ENCODE measurements at regions not wholly inside any gene's neighbourhood (a gene's known extent, or its start where the extent isn't known, plus 50 kb on each side); places are given as distances from the start of the nearest gene placed in this dataset.

DNA sequence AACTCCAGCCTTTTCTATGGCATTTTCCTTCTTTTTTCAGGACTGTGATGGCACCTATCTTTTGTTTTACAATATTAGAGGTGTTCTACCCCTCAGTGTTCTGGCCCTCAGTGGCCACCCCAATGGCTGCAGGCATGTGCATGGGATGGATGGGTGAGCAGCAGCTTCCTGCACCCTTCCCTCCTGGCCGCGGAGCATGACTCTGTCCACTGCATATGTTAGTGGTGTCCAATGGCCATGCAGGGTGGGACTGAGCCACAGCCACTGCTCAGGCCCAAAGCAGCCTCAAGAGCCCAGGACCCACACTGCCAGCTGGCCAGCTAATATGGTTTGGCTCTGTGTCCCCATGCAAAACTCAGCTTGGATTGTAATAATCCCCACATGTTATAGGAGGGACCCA, 1032.3 kb upstream of the FBXO33 start:
- Histone ChIP-seq H3K9ac (ENCODE audit: insufficient read depth, low read length, poor library complexity, severe bottlenecking) (no peak overlapping the region), H3K36me3 (replicated peaks in 1 of 2; ENCODE audit: control insufficient read depth in 1 of 2, insufficient read depth in 2 of 2, low read length in 2 of 2) (no peaks in the 10 kb centered on the region), H3K4me2 (replicated peaks; ENCODE audit: extremely low read depth, low read length, poor library complexity, severe bottlenecking) (no peak overlapping the region), H3K27ac (ENCODE audit: low read depth in 1 of 2, low read length in 2 of 2) (no peak overlapping the region), H3K9me3 (replicated peaks in 1 of 2; ENCODE audit: control insufficient read depth in 1 of 2, insufficient read depth in 1 of 2, low read length in 2 of 2) (peaks cover 3 to 20% of the 10 kb centered on the region in 2 donors), H3K4me3 (replicated peaks in 1 of 3; ENCODE audit: low read depth in 2 of 3, low read length in 3 of 3) (no peak overlapping the region), H3K27me3 (ENCODE audit: control insufficient read depth in 2 of 2, insufficient read depth in 2 of 2, low read length in 2 of 2) (no peaks in the 10 kb centered on the region), H3K79me2 (ENCODE audit: insufficient read depth, low read length) (no peaks in the 10 kb centered on the region), H4K20me1 (ENCODE audit: insufficient read depth, low read length) (no peaks in the 10 kb centered on the region), H3K4me1 (ENCODE audit: control insufficient read depth in 1 of 2, insufficient read depth in 2 of 2, low read length in 2 of 2) (no peaks in the 10 kb centered on the region), H2AFZ (ENCODE audit: insufficient read depth, low read depth, low read length, poor library complexity, severe bottlenecking) (no peak overlapping the region)
- Mint-ChIP-seq H3K27me3 (ENCODE audit: low read depth in 3 of 3) (peaks cover 0 to 1% (median 0%) of the 10 kb centered on the region in 3 donors), H3K9me3 (peaks cover 4 to 17% (median 7%) of the 10 kb centered on the region in 7 donors), H3K27ac (no peak overlapping the region), H3K4me1 (no peaks in the 10 kb centered on the region), H3K36me3 (no peaks in the 10 kb centered on the region), H3K4me3 (no peak overlapping the region)
- intact Hi-C loops (cut with micrococcal nuclease): no loop called here
- TF ChIP-seq, protein P1, sequence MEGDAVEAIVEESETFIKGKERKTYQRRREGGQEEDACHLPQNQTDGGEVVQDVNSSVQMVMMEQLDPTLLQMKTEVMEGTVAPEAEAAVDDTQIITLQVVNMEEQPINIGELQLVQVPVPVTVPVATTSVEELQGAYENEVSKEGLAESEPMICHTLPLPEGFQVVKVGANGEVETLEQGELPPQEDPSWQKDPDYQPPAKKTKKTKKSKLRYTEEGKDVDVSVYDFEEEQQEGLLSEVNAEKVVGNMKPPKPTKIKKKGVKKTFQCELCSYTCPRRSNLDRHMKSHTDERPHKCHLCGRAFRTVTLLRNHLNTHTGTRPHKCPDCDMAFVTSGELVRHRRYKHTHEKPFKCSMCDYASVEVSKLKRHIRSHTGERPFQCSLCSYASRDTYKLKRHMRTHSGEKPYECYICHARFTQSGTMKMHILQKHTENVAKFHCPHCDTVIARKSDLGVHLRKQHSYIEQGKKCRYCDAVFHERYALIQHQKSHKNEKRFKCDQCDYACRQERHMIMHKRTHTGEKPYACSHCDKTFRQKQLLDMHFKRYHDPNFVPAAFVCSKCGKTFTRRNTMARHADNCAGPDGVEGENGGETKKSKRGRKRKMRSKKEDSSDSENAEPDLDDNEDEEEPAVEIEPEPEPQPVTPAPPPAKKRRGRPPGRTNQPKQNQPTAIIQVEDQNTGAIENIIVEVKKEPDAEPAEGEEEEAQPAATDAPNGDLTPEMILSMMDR (IDR thresholded peaks at IDR 0.05): no peak
- DNase-seq: no peak
- 100% methylated on average over 2 of the region's 2 CpGs for WGBS (ENCODE audit: insufficient coverage)

DNA sequence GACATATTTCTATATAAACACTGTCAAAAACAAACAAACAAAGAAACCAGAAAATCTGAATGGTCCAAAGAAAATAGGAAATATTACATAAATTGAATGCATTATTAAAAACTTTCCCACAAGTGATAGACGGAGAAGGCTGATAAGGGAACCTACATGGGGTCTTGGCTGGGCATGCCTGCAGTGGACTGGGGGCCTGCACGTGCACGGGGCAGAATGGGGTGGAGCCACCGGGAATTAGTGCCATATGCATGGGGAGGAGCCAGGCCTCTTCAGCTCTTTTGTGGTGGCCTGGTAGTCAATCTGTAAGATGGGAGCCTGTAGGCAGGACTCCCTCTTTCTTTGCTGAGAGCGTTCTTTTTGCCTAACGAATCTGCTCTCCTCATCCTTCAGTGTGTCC, 1031.7 kb upstream of the FBXO33 start:
- no peak overlapping the region for H3K27ac ChIP-seq (ENCODE audit: low read depth in 1 of 2, low read length in 2 of 2)
- no peaks in the 10 kb centered on the region for H3K4me1 ChIP-seq (ENCODE audit: control insufficient read depth in 1 of 2, insufficient read depth in 2 of 2, low read length in 2 of 2)
- H3K4me3 Mint-ChIP-seq: no peak overlapping the region
- H3K9me3 Mint-ChIP-seq: peaks cover 4 to 17% (median 7%) of the 10 kb centered on the region in 7 donors
- H3K27ac Mint-ChIP-seq: no peak overlapping the region
- no peaks in the 10 kb centered on the region for H3K4me1 Mint-ChIP-seq
- no peak overlapping the region for H3K9ac ChIP-seq (ENCODE audit: insufficient read depth, low read length, poor library complexity, severe bottlenecking)
- DNase-seq: no peak
- H3K4me2 ChIP-seq (replicated peaks; ENCODE audit: extremely low read depth, low read length, poor library complexity, severe bottlenecking): no peak overlapping the region
- H4K20me1 ChIP-seq (ENCODE audit: insufficient read depth, low read length): no peaks in the 10 kb centered on the region
- no peaks in the 10 kb centered on the region for H3K36me3 ChIP-seq (replicated peaks in 1 of 2; ENCODE audit: control insufficient read depth in 1 of 2, insufficient read depth in 2 of 2, low read length in 2 of 2)
- intact Hi-C loops (cut with micrococcal nuclease): no loop called here
- no peaks in the 10 kb centered on the region for H3K79me2 ChIP-seq (ENCODE audit: insufficient read depth, low read length)
- no peak overlapping the region for H2AFZ ChIP-seq (ENCODE audit: insufficient read depth, low read depth, low read length, poor library complexity, severe bottlenecking)
- H3K36me3 Mint-ChIP-seq: no peaks in the 10 kb centered on the region
- H3K27me3 ChIP-seq (ENCODE audit: control insufficient read depth in 2 of 2, insufficient read depth in 2 of 2, low read length in 2 of 2): no peaks in the 10 kb centered on the region
- no peak overlapping the region for H3K4me3 ChIP-seq (replicated peaks in 1 of 3; ENCODE audit: low read depth in 2 of 3, low read length in 3 of 3)
- peaks cover 3 to 20% of the 10 kb centered on the region in 2 donors for H3K9me3 ChIP-seq (replicated peaks in 1 of 2; ENCODE audit: control insufficient read depth in 1 of 2, insufficient read depth in 1 of 2, low read length in 2 of 2)
- WGBS (ENCODE audit: insufficient coverage): 86% methylated on average over 6 of the region's 6 CpGs
- H3K27me3 Mint-ChIP-seq (ENCODE audit: low read depth in 3 of 3): peaks cover 0 to 1% (median 0%) of the 10 kb centered on the region in 3 donors
- TF ChIP-seq, protein P1 (IDR thresholded peaks at IDR 0.05): no peak
